Cardiac muscle cell (in vitro differentiated cells and primary cell): ENCODE measurements at regions not wholly inside any gene's neighbourhood (a gene's known extent, or its start where the extent isn't known, plus 50 kb on each side); places are given as distances from the start of the nearest gene placed in this dataset.

Experiments used
- DNase-seq, 2 donors: peaks; one replicate each; pipeline versions ENCODE4 v3.0.0 to v3.0.0-alpha.2; 2010 to 2017; ENCODE audit warnings: low read depth in 1 of 2, low spot score in 1 of 2
- H3K27ac ChIP-seq: fragments of 200-600 bp; sonication (generic); 2 replicates; pipeline ENCODE4 v1.5.1; 2016
- H3K27me3 ChIP-seq: fragments of 200-600 bp; sonication (generic); 2 replicates; pipeline ENCODE4 v1.6.0; 2016; ENCODE audit warnings: control low read depth
- H3K36me3 ChIP-seq: fragments of 200-600 bp; sonication (generic); 2 replicates; pipeline ENCODE4 v1.5.1; 2016; ENCODE audit warnings: control low read depth
- H3K4me1 ChIP-seq: fragments of 200-600 bp; sonication (generic); 2 replicates; pipeline ENCODE4 v1.8.1; 2017; ENCODE audit warnings: low read depth, mild to moderate bottlenecking, mixed run types
- H3K4me3 ChIP-seq: fragments of 200-600 bp; sonication (generic); 2 replicates; pipeline ENCODE4 v1.5.1; 2016; ENCODE audit warnings: mild to moderate bottlenecking
- H3K9me3 ChIP-seq: fragments of 200-600 bp; sonication (generic); 2 replicates; pipeline ENCODE4 v1.5.1; 2017; ENCODE audit warnings: low read depth, mild to moderate bottlenecking, control low read depth
- TF ChIP-seq, protein P1 (sequence below): IDR thresholded peaks from 2 replicates; pipeline ENCODE4 v1.5.1; 2012; ENCODE audit warnings: low read depth, mild to moderate bottlenecking, low read length

DNA sequence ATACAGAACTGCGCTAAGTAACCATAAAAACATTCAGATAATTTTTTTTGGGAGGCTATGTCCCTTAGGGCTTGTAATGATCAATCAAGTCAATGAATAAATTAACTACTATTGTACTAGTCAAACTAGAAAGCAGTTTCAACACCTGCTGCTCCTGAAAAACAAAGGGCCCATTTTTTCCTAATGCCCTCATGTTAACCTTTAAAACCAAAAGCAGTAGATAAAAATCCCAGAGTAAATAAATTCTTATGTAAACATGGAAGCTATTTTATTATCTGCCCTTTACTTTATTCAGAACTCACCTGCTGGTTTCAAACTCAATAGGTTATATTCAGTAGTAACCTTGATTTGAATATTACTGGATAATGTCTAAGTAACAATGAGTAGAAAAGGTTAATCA lies 159.5 kb upstream of the STARD13 start:
- H3K4me3 ChIP-seq = no peak overlapping the region
- no peaks in the 10 kb centered on the region for H3K36me3 ChIP-seq
- no peaks in the 10 kb centered on the region for H3K27me3 ChIP-seq
- TF ChIP-seq, protein P1, sequence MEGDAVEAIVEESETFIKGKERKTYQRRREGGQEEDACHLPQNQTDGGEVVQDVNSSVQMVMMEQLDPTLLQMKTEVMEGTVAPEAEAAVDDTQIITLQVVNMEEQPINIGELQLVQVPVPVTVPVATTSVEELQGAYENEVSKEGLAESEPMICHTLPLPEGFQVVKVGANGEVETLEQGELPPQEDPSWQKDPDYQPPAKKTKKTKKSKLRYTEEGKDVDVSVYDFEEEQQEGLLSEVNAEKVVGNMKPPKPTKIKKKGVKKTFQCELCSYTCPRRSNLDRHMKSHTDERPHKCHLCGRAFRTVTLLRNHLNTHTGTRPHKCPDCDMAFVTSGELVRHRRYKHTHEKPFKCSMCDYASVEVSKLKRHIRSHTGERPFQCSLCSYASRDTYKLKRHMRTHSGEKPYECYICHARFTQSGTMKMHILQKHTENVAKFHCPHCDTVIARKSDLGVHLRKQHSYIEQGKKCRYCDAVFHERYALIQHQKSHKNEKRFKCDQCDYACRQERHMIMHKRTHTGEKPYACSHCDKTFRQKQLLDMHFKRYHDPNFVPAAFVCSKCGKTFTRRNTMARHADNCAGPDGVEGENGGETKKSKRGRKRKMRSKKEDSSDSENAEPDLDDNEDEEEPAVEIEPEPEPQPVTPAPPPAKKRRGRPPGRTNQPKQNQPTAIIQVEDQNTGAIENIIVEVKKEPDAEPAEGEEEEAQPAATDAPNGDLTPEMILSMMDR = no peak
- H3K9me3 ChIP-seq = no peaks in the 10 kb centered on the region
- no peak overlapping the region for H3K27ac ChIP-seq
- DNase-seq = no peak
- no peaks in the 10 kb centered on the region for H3K4me1 ChIP-seq

- H3K36me3 ChIP-seq = no peaks in the 10 kb centered on the region
- no peaks in the 10 kb centered on the region for H3K9me3 ChIP-seq
- no peak overlapping the region for H3K4me3 ChIP-seq
- no peak overlapping the region for H3K27ac ChIP-seq
- TF ChIP-seq, protein P1 = no peak
- no peaks in the 10 kb centered on the region for H3K4me1 ChIP-seq
- no peaks in the 10 kb centered on the region for H3K27me3 ChIP-seq
- no peak for DNase-seq
Observed at GRCh38 chr13:33445476-33445875, 159.9 kb upstream of the STARD13 start.

- TF ChIP-seq, protein P1 = no peak
- no peak for DNase-seq
- Histone ChIP-seq H3K9me3 (no peaks in the 10 kb centered on the region), H3K27ac (no peak overlapping the region), H3K4me1 (no peaks in the 10 kb centered on the region), H3K27me3 (no peaks in the 10 kb centered on the region), H3K36me3 (no peaks in the 10 kb centered on the region), H3K4me3 (no peak overlapping the region)
Observed at GRCh38 chr13:33446821-33447725, 161.5 kb upstream of the STARD13 start.

DNA sequence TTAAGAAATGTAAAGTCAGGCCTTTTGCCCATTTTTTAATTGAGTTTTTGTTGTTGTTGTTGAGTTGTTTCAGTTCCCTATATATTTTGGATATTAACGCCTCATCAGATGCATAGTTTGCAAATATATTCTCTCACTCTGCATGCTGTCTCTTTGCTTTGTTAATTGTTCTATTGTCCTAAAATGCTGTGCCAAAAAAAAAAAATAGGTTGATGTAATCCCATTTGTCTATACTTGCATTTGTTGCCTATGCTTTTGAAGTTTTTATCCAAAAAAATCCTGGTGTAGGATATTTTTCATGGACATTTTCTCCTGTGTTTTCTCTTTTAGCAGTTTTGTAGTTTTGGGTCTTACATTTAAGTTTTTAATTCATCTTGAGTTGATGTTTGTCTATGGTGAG lies 163.3 kb upstream of the STARD13 start:
- no peak for DNase-seq
- Histone ChIP-seq H3K27ac (no peak overlapping the region), H3K4me3 (no peak overlapping the region), H3K9me3 (no peaks in the 10 kb centered on the region), H3K27me3 (no peaks in the 10 kb centered on the region), H3K4me1 (no peaks in the 10 kb centered on the region), H3K36me3 (no peaks in the 10 kb centered on the region)
- TF ChIP-seq, protein P1 = no peak

DNA sequence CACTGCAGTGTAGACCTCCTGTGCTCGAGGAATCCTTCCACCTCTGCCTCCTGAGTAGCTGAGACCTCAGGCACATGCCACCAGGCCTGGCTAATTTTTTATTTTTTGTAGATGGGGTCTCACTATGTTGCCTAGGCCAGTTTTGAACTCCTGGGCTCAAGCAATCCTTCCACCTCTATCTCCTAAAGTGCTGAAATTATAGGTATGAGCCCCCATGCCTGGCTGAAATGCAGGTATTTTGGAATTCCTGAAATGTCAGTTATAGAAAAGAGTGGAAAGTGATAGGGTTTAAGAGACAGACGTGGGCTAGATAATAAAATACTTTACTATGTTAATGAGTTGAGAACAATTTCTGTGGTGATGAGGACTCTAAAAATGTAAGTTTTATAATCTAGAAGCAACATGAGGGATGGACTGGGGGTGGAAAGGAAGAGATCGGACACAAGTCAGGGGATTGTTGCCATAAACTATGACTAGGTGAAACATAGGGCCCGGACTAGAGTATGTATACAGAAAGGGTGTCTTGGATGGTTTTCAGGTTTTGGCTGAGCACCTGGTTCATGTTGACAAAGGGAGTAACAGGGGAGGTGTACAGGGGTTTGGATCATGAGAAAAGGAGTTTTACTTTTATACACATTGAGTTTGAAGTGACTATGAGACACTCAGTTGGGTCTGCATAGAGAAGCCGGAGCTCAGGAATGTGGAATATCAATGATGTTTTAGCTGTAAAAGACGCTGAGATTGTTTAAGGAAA lies 165.6 kb upstream of the STARD13 start:
- DNase-seq = no peak
- H3K4me1 ChIP-seq = no peaks in the 10 kb centered on the region
- no peak overlapping the region for H3K4me3 ChIP-seq
- no peaks in the 10 kb centered on the region for H3K9me3 ChIP-seq
- no peaks in the 10 kb centered on the region for H3K27me3 ChIP-seq
- no peak overlapping the region for H3K27ac ChIP-seq
- no peaks in the 10 kb centered on the region for H3K36me3 ChIP-seq
- TF ChIP-seq, protein P1 = no peak
